ENCODE measurements at regions not wholly inside any gene's neighbourhood (a gene's known extent, or its start where the extent isn't known, plus 50 kb on each side); places are given as distances from the start of the nearest gene placed in this dataset.

DNA sequence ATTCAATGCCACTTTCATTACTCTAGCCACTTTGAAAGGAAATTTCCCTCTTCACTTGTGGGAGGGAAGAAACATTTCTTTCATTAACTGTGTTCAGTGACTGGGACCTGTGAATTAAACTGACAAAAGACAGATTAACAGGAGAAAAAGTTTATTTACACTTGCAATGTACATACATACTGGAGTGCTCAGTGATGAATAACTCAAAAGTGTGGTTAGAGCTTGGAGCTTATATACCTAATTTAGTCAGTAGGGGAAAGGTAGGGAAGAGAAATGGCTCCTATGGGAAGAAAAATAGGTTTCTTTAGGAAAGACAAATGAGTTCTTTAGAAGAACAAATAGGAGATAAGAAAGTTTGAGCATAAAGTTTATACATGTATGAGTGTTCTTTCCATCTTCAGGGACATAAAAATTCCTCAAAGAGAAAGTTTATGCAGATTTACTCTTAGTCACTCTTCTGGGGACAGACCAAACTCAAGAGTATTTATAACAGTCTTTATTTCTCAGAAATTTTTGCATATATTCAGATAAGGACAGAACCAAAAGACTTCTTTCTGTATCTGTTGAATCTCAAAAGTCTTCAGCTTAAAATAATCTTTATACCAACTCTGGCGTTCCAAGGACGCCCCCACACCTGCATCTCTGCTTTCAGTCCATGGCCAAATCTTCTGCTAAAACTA, 120.0 kb upstream of the RAI14 start:
- Histone ChIP-seq H3K9me3 (ENCODE audit: control insufficient read depth in 1 of 2, low read length in 2 of 2) (no peaks in the 10 kb centered on the region), H3K9ac (ENCODE audit: low read depth in 1 of 2, low read length in 2 of 2) (no peak overlapping the region), H3K27me3 (ENCODE audit: control insufficient read depth in 1 of 2, insufficient read depth in 2 of 2, low read length in 2 of 2) (no peaks in the 10 kb centered on the region), H3K4me1 (ENCODE audit: control insufficient read depth in 1 of 2, insufficient read depth in 2 of 2, low read length in 2 of 2) (no peaks in the 10 kb centered on the region), H3K4me3 (ENCODE audit: low read depth in 1 of 2, low read length in 2 of 2) (no peak overlapping the region), H3K36me3 (ENCODE audit: control insufficient read depth in 1 of 2, insufficient read depth in 2 of 2, low read length in 2 of 2) (no peaks in the 10 kb centered on the region), H3K27ac (ENCODE audit: low read depth, low read length) (no peak overlapping the region)

- H3K4me1 ChIP-seq (ENCODE audit: control insufficient read depth in 1 of 2, insufficient read depth in 2 of 2, low read length in 2 of 2): no peaks in the 10 kb centered on the region
- H3K9ac ChIP-seq (ENCODE audit: low read depth in 1 of 2, low read length in 2 of 2): no peak overlapping the region
- H3K4me3 ChIP-seq (ENCODE audit: low read depth in 1 of 2, low read length in 2 of 2): no peak overlapping the region
- H3K36me3 ChIP-seq (ENCODE audit: control insufficient read depth in 1 of 2, insufficient read depth in 2 of 2, low read length in 2 of 2): no peaks in the 10 kb centered on the region
- no peaks in the 10 kb centered on the region for H3K9me3 ChIP-seq (ENCODE audit: control insufficient read depth in 1 of 2, low read length in 2 of 2)
- no peak overlapping the region for H3K27ac ChIP-seq (ENCODE audit: low read depth, low read length)
- no peaks in the 10 kb centered on the region for H3K27me3 ChIP-seq (ENCODE audit: control insufficient read depth in 1 of 2, insufficient read depth in 2 of 2, low read length in 2 of 2)
These were observed 119.4 kb upstream of the RAI14 start for GRCh38 chr5:34536699-34537098.

DNA sequence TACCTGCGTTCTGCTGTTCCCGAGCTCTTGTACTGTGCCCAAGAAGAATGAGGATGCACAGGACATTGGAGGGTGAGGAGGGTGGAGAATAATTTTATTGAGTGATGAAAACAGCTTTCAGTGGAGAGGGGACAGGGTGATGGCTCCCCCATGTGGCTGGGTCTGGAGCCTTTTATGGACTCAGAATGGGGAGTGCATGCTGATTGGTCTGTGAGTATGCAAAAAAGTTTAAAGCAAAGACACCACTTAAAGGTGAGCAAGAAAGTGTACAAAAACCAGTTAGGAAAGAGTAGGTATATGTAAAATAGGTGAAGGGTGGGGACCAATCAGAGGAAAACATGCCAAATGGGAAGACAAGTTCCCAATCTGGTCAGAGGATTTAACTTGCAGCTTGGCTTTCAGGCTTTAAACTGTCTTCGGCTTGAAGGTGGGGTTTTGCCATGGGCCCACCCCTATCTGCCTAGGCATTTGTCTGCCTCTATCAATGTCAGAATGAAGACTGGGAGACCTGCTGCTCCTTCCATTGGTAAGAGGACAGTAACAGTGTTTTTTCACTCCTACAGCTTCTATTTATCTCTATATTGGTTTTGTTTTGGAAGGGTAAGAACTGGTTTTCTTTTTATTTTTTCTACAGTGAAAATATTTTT, 118.0 kb upstream of the RAI14 start:
- H3K9ac ChIP-seq (ENCODE audit: low read depth in 1 of 2, low read length in 2 of 2): no peak overlapping the region
- H3K4me1 ChIP-seq (ENCODE audit: control insufficient read depth in 1 of 2, insufficient read depth in 2 of 2, low read length in 2 of 2): no peaks in the 10 kb centered on the region
- no peak overlapping the region for H3K4me3 ChIP-seq (ENCODE audit: low read depth in 1 of 2, low read length in 2 of 2)
- H3K27ac ChIP-seq (ENCODE audit: low read depth, low read length): no peak overlapping the region
- H3K27me3 ChIP-seq (ENCODE audit: control insufficient read depth in 1 of 2, insufficient read depth in 2 of 2, low read length in 2 of 2): no peaks in the 10 kb centered on the region
- no peaks in the 10 kb centered on the region for H3K9me3 ChIP-seq (ENCODE audit: control insufficient read depth in 1 of 2, low read length in 2 of 2)
- no peaks in the 10 kb centered on the region for H3K36me3 ChIP-seq (ENCODE audit: control insufficient read depth in 1 of 2, insufficient read depth in 2 of 2, low read length in 2 of 2)

- no peak overlapping the region for H3K27ac ChIP-seq (ENCODE audit: low read depth, low read length)
- H3K4me1 ChIP-seq (ENCODE audit: control insufficient read depth in 1 of 2, insufficient read depth in 2 of 2, low read length in 2 of 2): no peaks in the 10 kb centered on the region
- H3K9me3 ChIP-seq (ENCODE audit: control insufficient read depth in 1 of 2, low read length in 2 of 2): no peaks in the 10 kb centered on the region
These were observed 116.9 kb upstream of the RAI14 start for GRCh38 chr5:34539183-34539582.

DNA sequence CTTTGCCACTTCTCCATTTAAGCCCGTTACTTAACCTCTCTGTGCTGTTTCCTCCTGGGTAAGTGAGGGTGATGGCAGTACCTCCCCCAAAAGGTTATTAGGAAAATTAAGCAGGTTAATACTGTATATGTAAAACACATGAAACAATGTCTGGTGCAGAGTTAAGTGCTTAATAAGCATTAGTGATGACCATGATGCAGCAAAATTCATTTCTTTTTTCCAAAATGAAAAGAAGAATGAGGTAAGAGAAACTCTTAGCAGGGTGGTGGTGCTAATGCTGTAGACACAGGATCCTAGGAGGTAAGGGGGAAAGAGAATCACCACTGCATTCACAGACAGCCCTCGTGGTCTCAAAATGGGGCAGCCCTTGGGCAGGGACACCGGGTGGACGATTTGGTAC, 115.1 kb upstream of the RAI14 start:
- no peak overlapping the region for H3K4me3 ChIP-seq (ENCODE audit: low read depth in 1 of 2, low read length in 2 of 2)
- no peaks in the 10 kb centered on the region for H3K4me1 ChIP-seq (ENCODE audit: control insufficient read depth in 1 of 2, insufficient read depth in 2 of 2, low read length in 2 of 2)
- no peaks in the 10 kb centered on the region for H3K36me3 ChIP-seq (ENCODE audit: control insufficient read depth in 1 of 2, insufficient read depth in 2 of 2, low read length in 2 of 2)
- H3K9ac ChIP-seq (ENCODE audit: low read depth in 1 of 2, low read length in 2 of 2): no peak overlapping the region
- no peaks in the 10 kb centered on the region for H3K27me3 ChIP-seq (ENCODE audit: control insufficient read depth in 1 of 2, insufficient read depth in 2 of 2, low read length in 2 of 2)
- H3K9me3 ChIP-seq (ENCODE audit: control insufficient read depth in 1 of 2, low read length in 2 of 2): no peaks in the 10 kb centered on the region
- no peak overlapping the region for H3K27ac ChIP-seq (ENCODE audit: low read depth, low read length)

More at GRCh38 chr5:34539183-34539582, 116.9 kb upstream of the RAI14 start:
- no peaks in the 10 kb centered on the region for H3K36me3 ChIP-seq (ENCODE audit: control insufficient read depth in 1 of 2, insufficient read depth in 2 of 2, low read length in 2 of 2)
- H3K27me3 ChIP-seq (ENCODE audit: control insufficient read depth in 1 of 2, insufficient read depth in 2 of 2, low read length in 2 of 2): no peaks in the 10 kb centered on the region
- H3K4me3 ChIP-seq (ENCODE audit: low read depth in 1 of 2, low read length in 2 of 2): no peak overlapping the region
- no peak overlapping the region for H3K9ac ChIP-seq (ENCODE audit: low read depth in 1 of 2, low read length in 2 of 2)

DNA sequence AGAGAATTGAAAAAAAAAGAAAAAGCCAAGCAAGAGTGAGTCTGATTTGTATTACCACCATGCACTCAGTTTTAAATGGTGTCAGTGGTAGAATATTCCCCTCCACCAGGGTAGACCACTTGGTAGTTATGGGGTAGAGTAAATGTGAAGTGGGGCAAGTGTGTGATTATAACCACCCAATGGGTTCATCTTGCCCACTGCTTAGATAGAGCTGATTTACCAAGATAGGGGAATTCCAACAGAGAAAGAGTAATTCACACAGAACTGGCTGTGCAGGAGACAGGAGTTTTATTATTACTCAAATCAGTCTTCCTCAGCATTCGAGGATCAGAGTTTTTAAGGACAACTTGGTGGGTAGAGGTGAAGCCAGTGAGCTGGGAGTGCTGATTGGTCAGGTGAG, 113.3 kb upstream of the RAI14 start:
- Histone ChIP-seq H3K27ac (ENCODE audit: low read depth, low read length) (no peak overlapping the region), H3K4me1 (ENCODE audit: control insufficient read depth in 1 of 2, insufficient read depth in 2 of 2, low read length in 2 of 2) (no peaks in the 10 kb centered on the region), H3K9ac (ENCODE audit: low read depth in 1 of 2, low read length in 2 of 2) (no peak overlapping the region), H3K27me3 (ENCODE audit: control insufficient read depth in 1 of 2, insufficient read depth in 2 of 2, low read length in 2 of 2) (no peaks in the 10 kb centered on the region), H3K4me3 (ENCODE audit: low read depth in 1 of 2, low read length in 2 of 2) (no peak overlapping the region), H3K36me3 (ENCODE audit: control insufficient read depth in 1 of 2, insufficient read depth in 2 of 2, low read length in 2 of 2) (no peaks in the 10 kb centered on the region), H3K9me3 (ENCODE audit: control insufficient read depth in 1 of 2, low read length in 2 of 2) (peaks cover 0 to 8% of the 10 kb centered on the region in 2 donors)

DNA sequence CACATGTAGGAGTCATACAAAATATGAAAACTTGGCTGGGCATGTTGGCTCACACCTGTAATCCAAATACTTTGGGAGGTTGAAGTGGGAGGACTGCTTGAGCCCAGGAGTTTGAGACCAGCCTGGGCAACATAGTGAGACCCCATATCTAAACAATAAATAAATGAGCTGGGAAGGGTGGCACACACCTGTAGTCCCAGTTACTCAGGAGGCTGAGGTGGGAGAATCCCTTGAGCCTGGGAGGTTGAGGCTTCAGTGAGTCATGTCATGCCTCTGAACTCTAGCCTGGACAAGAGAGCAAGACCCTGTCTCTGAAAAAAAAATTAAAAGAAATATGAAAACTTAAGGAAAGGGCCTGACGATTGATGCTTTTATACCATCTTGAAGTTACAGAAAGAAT, 112.4 kb upstream of the RAI14 start:
- Histone ChIP-seq H3K4me3 (ENCODE audit: low read depth in 1 of 2, low read length in 2 of 2) (no peak overlapping the region), H3K9ac (ENCODE audit: low read depth in 1 of 2, low read length in 2 of 2) (no peak overlapping the region), H3K9me3 (ENCODE audit: control insufficient read depth in 1 of 2, low read length in 2 of 2) (peaks cover 0 to 8% of the 10 kb centered on the region in 2 donors), H3K27ac (ENCODE audit: low read depth, low read length) (no peak overlapping the region), H3K4me1 (ENCODE audit: control insufficient read depth in 1 of 2, insufficient read depth in 2 of 2, low read length in 2 of 2) (no peaks in the 10 kb centered on the region), H3K36me3 (ENCODE audit: control insufficient read depth in 1 of 2, insufficient read depth in 2 of 2, low read length in 2 of 2) (no peaks in the 10 kb centered on the region), H3K27me3 (ENCODE audit: control insufficient read depth in 1 of 2, insufficient read depth in 2 of 2, low read length in 2 of 2) (no peaks in the 10 kb centered on the region)

- Histone ChIP-seq H3K9me3 (ENCODE audit: control insufficient read depth in 1 of 2, low read length in 2 of 2) (peaks cover 0 to 8% of the 10 kb centered on the region in 2 donors), H3K27ac (ENCODE audit: low read depth, low read length) (no peak overlapping the region), H3K4me1 (ENCODE audit: control insufficient read depth in 1 of 2, insufficient read depth in 2 of 2, low read length in 2 of 2) (no peaks in the 10 kb centered on the region), H3K36me3 (ENCODE audit: control insufficient read depth in 1 of 2, insufficient read depth in 2 of 2, low read length in 2 of 2) (no peaks in the 10 kb centered on the region), H3K4me3 (ENCODE audit: low read depth in 1 of 2, low read length in 2 of 2) (no peak overlapping the region), H3K9ac (ENCODE audit: low read depth in 1 of 2, low read length in 2 of 2) (no peak overlapping the region), H3K27me3 (ENCODE audit: control insufficient read depth in 1 of 2, insufficient read depth in 2 of 2, low read length in 2 of 2) (no peaks in the 10 kb centered on the region)
These were observed 111.7 kb upstream of the RAI14 start for GRCh38 chr5:34544403-34544802.

DNA sequence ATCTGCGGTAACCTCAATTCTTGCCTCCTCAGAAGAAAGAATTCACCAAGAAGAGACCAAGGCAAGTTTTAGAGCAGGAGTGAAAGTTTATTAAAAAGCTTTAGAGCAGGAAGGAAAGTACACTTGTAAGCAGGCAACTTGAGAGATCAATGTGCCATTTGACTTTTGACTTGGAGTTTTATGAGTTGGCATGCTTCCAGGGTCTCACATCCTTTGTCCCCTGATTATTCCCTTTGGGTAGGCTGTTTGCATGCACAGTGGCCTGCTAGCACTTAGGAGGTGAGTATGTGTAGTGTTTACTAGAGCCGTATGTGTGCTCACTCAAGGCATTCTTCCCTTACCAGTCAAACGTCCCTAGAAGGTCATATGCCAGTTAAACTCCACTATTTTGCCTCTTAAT, 111.0 kb upstream of the RAI14 start:
- Histone ChIP-seq H3K36me3 (ENCODE audit: control insufficient read depth in 1 of 2, insufficient read depth in 2 of 2, low read length in 2 of 2) (no peaks in the 10 kb centered on the region), H3K9ac (ENCODE audit: low read depth in 1 of 2, low read length in 2 of 2) (no peak overlapping the region), H3K4me1 (ENCODE audit: control insufficient read depth in 1 of 2, insufficient read depth in 2 of 2, low read length in 2 of 2) (no peaks in the 10 kb centered on the region), H3K27me3 (ENCODE audit: control insufficient read depth in 1 of 2, insufficient read depth in 2 of 2, low read length in 2 of 2) (no peaks in the 10 kb centered on the region), H3K9me3 (ENCODE audit: control insufficient read depth in 1 of 2, low read length in 2 of 2) (peaks cover 0 to 8% of the 10 kb centered on the region in 2 donors), H3K27ac (ENCODE audit: low read depth, low read length) (no peak overlapping the region), H3K4me3 (ENCODE audit: low read depth in 1 of 2, low read length in 2 of 2) (no peak overlapping the region)

DNA sequence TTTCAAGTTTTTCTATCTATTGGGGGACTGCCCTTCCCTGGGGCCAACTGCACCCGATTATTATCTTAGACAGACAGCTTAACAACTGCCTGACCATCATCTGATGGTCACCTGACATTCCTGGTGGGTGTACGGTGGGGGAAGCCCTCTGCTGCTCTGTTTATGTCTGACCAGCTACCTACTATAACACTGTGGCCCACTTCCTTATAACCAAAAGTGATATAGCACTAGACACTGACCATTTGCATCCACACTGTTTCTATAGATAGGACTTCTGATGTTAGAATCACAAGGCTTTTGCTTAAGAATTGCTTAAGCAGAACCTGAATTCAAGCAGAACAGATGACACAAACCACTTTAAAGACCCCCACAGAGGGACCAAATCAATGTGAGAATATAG, 110.5 kb upstream of the RAI14 start:
- peaks cover 0 to 8% of the 10 kb centered on the region in 2 donors for H3K9me3 ChIP-seq (ENCODE audit: control insufficient read depth in 1 of 2, low read length in 2 of 2)
- no peaks in the 10 kb centered on the region for H3K36me3 ChIP-seq (ENCODE audit: control insufficient read depth in 1 of 2, insufficient read depth in 2 of 2, low read length in 2 of 2)
- no peak overlapping the region for H3K9ac ChIP-seq (ENCODE audit: low read depth in 1 of 2, low read length in 2 of 2)
- no peaks in the 10 kb centered on the region for H3K27me3 ChIP-seq (ENCODE audit: control insufficient read depth in 1 of 2, insufficient read depth in 2 of 2, low read length in 2 of 2)
- no peak overlapping the region for H3K4me3 ChIP-seq (ENCODE audit: low read depth in 1 of 2, low read length in 2 of 2)
- no peaks in the 10 kb centered on the region for H3K4me1 ChIP-seq (ENCODE audit: control insufficient read depth in 1 of 2, insufficient read depth in 2 of 2, low read length in 2 of 2)
- H3K27ac ChIP-seq (ENCODE audit: low read depth, low read length): no peak overlapping the region

All from duodenal mucosa (tissue), 2 donors.